Fibroblast of peridontal ligament (primary cell): ENCODE measurements at regions not wholly inside any gene's neighbourhood (a gene's known extent, or its start where the extent isn't known, plus 50 kb on each side); places are given as distances from the start of the nearest gene placed in this dataset.

Experiments
- DNase-seq: peaks from one replicate; pipeline ENCODE4 v3.0.0-alpha.2; 2010; ENCODE audit errors: extremely low read depth

DNA sequence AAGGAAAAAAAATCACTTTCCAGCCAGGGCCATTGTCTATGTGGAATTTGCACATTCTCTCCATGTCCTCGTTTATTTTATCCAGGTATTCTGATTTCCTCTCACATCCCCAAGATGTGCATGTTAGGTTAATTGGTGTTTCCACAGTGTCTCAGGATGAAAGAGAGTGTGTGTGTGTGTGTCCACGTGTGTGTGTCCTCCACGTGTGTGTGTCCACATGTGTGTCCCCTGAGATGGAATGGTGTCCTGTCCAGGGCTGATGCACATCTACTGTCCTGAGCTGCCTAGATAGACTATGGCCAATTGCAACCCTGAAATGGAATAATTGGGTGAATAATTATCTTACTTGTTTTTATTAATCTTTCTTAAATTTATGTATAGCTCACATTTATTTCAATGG is 2436.5 kb downstream of the PCDH9 start:
- no peak for DNase-seq

- no peak for DNase-seq
Measured at GRCh38 chr13:64793131-64793530, 2437.0 kb downstream of the PCDH9 start.

- DNase-seq = no peak
Measured at GRCh38 chr13:64791373-64791772, 2438.8 kb downstream of the PCDH9 start.

DNA sequence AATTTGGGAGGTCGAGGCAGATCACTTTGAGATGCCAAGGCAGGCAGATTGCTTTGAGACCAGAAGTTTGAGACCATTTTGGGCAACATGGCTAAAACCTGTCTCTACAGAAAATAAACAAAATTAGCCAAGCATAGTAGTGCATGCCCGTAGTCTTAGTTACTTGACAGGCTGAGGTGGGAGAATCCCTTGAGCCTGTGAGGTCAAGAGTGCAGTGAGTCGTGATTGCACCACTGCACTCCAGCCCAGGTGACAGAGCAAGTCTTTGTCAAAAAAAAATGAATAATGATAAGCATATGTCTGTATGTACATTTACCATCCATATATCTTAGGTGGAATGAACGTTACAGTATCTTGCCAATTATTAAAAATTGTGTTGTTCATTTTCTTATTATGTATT is 2447.7 kb downstream of the PCDH9 start:
- DNase-seq = no peak

DNA sequence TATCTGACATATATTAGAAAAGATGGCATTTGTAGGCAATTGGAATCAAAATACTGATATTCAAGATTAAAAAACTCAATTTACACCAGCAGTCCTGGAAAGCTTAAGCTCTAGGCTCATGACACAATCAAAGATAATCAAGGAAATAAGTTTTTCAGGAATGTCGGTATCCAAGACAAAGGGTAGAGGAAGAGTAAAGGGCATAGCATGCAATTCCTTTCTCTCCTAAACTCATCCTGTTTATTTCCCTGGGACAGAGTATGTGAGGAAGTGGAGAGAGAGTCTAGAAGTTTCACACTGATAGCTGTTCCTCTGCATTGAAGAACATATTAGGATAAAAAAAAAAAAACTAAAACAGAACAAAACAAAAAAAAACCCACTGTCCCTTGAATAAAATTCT is 2452.1 kb downstream of the PCDH9 start:
- no peak for DNase-seq

DNA sequence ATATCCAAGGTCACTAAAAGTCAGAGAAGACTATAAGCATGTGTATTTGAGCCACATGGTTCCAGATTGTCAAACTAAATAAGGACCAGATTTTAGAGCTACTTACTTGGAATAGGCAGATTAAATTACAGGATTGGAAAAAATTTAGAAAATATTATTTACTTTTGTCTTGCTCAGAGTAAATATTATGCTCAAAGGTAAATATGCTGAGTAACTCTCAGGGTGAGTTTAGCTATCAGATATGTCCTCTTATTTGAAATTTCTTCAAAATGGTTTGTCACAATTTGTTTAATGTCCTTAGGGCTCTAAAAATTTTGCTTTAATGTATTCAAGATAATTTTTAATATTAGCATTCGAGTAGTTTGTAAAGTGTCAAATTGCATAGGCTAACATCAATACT is 2455.2 kb downstream of the PCDH9 start:
- no peak for DNase-seq

DNA sequence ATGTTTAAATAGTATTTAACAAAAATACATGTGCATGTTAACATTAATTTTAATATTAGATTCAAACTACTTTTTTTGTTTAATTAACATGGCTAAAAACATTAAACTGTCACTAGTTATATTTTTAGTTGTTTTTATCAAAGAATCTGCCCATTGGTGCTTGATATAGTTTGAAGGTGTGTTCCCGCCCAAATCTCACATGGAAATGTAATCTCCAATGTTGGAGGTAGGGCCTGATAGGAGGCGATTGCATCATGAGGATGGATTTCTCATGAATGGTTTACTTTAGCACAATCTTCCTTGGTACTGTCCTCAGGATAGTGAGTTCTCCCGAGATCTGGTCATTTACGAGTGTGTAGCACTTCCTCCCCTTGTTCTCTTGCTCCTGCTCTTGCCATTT is 2459.4 kb downstream of the PCDH9 start:
- no peak for DNase-seq

DNA sequence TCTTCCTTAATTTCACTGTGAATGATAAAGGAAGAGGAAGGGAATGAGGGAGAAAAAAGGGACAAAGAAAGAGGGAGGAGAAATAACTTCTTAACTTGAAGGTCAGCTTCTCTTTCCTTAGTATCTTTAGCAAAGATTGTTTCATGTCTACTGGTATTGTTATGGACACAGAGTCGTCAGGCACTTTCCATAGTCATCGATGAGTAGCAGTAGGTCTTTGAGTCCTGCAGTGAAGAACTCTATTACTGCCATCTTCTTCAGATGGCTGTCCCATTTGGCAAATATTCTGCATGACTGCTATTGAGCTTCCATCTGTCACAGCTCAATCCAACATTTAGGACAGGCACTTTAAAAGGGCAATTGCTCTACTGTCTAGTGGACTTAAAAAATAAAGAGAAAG is 2463.1 kb downstream of the PCDH9 start:
- DNase-seq = no peak

DNA sequence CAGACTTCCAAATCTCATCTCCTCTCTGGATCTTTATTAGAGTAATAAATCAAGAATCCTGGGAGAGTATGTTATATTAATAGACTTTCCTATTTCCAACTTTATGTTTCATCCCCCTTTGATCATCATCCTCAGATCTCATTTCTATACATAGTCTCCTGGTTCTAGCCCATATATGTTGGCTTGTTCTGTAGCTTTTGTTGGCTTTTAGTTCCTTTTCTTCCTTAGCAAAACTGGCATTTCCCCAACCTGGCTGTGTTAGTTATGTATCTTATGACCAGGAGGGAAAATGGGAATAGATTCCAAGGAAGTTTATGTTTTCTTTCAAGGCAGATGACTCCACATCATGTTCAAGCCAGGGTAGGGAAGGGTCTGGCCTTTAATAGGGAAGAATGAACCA is 2464.5 kb downstream of the PCDH9 start:
- no peak for DNase-seq

GRCh38 chr13:64758521-64759244 is 2471.5 kb downstream of the PCDH9 start:
- no peak for DNase-seq

DNA sequence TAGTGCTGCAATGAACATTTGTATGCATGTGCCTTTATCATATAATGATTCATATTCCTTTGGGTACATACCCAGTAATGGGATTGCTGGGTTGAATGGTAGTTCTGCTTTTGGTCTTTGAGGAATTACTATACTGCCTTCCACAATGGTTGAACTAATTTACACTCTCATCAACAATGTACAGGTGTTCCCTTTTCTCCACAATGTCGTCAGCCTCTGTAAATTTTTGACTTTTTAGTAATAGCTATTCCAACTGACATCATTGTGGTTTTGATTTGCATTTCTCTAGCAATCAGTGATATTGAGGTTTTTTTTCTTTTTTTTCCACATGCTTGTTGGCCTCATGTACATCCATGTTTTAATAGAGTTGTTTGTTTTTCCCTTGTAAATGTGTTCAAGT is 2473.5 kb downstream of the PCDH9 start:
- no peak for DNase-seq

DNA sequence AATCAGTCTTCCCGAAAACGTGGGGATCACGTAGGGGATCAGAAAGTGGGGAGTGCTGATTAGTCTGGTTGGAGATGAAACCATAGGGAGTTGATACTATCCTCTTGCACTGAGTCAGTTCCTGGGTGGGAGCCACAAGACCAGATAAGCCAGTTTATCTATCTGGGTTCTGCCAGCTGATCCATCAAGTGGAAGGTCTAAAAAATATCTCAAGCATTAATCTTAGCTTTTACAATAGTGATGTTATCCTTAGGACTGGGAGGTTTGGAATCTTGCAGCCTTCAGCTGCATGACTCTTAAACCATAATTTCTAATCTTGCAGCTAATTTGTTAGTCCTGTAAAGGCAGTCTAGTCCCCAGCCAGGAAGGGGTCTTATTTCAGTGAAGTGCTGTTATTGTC is 2474.2 kb downstream of the PCDH9 start:
- DNase-seq = no peak

- no peak for DNase-seq
Measured at GRCh38 chr13:64753233-64754000, 2476.7 kb downstream of the PCDH9 start.

DNA sequence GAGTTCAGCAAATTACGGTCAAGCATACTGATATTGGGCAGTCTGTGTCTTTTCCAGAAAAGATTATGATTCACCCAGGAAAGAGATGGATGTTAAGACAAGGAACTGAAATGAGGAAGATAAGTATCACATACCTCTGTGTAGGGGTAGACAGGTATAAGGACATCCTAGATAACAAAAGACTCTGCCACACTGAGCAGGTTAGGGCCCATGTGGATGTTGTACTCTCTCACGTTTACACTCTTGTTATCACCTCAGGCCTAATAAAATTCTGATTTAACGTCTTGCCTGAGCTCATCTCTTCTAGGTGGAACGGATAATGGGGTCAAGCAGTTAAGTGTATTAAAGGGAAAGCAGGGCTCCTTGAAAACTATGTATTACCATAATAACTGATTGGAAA is 2480.8 kb downstream of the PCDH9 start:
- DNase-seq = no peak

DNA sequence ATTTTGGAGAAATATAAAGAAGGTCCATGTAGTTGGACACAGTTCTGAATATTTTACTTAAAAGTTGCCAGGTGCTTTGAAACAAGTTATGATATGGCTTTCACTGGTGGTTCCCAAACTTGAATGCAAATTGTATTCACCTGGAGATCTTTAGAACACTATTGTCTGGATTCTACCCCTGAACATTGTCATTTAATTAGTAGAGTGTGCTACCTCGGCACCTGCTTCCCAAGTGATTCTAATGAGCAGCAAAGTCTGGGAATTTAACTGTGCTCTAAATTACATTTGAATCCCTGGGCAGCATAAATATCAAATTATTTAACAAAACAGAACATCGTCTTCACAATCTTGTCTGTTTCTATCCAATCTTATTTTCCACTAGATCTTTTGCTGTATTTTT is 2483.3 kb downstream of the PCDH9 start:
- no peak for DNase-seq

DNA sequence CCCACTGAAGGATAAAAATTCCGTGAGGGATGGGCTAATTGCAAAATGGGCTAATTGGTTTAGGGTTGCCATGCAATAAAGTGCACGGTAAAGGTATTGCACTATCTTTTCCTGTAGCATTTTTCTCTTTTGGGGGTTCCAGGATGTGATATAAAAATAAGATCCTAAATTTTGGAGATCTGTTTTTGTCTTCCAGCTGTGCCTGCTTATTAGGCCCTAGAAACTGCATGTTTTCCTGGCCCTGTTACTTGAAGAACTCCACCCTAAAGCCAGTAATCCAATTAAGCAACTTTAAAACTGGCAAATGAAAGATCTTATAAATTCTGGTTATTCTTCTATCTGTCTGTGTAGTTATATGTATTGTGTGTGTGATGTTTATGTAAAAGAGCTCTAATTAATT is 2489.6 kb downstream of the PCDH9 start:
- no peak for DNase-seq

DNA sequence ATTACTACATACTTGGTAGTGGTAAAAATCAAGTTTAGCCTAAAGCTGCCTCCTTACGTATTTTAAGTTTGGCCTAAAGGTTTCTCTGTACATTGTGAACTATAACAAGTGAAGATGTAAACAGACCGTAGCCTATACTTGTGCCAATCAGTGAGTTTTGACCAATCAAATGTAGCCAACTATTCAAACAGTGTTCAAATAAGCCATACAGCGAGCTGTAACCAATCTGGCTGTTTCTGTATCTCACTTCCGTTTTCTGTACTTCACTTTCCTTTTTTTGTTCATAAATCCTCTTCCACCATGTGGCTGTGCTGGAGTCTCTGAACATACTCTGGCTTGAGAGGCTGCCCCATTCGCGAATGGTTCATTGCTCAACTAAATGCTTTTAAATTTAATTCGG is 2504.6 kb downstream of the PCDH9 start:
- DNase-seq = no peak

DNA sequence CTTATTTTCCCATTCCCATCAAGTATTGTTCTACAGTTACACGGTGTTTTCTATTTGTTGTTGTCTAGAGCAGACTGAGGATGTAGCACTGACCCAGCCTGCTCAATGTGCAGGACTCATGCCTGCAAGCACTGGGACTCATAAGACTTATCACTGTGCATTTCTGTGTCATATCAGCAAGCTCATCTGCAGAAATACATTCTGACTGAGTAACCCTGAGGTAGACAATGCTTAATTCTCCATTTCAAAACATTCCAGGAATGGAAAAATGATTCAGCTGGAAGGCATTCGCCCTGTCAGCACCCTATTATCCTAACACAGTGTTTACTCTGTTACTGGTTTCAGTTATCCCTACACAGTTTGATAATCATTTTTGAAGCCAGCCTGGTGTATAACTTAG is 2506.4 kb downstream of the PCDH9 start:
- peak; percentile 10 for DNase-seq

DNA sequence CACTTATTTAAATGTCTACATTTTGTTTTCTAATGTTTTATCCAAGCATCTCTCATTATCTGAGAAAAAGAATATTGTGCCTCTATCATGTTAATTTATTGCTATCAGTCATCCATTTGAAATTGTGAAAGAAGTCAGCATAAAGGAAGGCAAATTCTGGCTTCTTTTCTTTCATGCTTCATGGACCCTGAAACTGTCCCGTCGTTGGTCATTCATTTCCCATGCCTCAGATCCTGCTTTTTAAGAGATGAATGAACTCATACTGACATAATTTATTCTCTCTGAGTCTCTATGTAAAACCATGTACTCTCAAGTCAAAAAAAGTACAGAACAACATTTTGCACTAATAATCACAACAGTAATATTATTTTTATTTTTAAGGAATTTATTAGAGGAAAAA is 2512.0 kb downstream of the PCDH9 start:
- no peak for DNase-seq

DNA sequence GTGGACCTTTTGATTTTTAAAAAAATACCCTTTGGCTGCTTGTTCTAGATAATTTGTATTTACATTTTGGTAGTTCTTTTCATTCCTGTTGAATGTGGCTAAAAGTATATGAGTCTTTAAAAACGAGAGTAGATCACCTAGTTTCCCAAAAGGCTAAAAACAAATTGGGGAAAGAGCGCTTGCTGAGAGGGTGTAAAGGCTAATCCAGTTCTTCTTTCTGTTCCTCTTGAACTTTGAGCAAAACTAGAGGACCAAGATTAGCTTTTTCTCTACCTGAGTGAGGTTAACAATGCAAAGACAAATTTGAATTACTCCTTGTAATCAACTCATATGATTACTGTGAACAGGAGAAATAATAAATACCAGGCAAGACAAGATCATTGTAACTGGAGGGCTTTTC is 2513.2 kb downstream of the PCDH9 start:
- DNase-seq = no peak

DNA sequence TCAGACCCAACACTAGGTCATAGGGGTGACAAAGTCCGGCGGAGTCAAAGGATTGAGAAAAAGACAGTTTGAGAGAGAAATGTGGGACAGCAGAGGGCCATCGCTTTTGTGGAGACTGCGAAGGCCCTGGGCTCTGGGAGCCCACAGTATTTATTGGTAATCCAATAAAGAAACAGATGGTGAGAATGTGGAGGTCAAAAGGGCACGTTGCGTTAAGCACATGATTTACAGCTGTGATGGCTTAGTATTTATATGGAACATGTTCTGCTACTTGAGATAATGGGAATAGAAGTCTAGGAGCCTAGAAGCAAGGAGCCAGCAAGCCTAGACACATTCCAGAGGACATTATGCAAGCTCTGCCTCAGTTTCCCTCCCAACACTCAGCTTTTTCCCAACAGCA is 2521.1 kb downstream of the PCDH9 start:
- no peak for DNase-seq

DNA sequence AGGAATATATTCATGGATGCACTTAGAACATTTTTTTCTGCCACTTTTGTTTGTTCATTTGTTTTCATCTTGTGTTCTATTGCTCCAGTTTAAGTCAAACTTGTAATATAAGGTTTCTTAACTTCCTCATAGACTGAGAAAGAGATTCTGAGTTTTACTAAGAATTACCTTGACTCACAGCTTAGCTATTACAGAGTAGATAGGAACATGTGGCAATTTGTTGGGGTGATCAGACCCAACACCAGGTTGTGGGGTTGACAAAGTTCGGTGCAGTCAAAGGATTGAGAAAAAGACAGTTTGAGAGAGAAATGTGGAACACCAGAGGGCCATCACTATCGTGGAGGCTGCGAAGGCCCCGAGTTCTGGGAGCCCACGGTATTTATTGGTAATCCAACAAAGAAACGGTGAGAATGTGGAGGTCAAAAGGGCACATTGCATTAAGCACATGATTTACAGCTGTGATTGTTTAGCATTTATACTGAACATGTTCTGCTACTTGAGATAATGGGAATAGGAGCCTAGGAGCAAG is 2526.0 kb downstream of the PCDH9 start:
- no peak for DNase-seq

DNA sequence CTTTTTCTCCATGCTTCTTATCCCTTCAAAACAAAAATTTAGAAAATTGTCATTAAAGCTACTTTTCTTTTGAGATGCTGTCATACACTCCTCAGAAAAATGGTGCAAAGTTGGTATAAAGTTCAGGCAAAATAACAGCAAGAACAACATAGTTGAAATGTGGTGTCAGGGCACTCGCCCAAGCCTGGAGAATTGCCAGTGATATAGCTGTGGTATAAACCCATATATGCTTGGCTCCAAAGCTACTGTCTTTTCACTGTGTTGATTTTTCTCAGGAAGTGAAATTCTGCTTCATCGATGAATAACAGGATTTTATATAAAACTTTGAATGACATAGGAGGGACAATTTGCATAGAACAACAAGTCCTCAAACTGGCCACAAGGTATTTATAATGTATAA is 2532.9 kb downstream of the PCDH9 start:
- no peak for DNase-seq
